ENCODE measurements at regions not wholly inside any gene's neighbourhood (a gene's known extent, or its start where the extent isn't known, plus 50 kb on each side); places are given as distances from the start of the nearest gene placed in this dataset.

GRCh38 chr14:51564986-51565604, 86.6 kb upstream of the FRMD6 start:
- Mint-ChIP-seq H3K27me3 (ENCODE audit: unreplicated experiment) (no peaks in the 10 kb centered on the region), H3K36me3 (ENCODE audit: low read depth, unreplicated experiment) (no peaks in the 10 kb centered on the region), H3K4me3 (ENCODE audit: unreplicated experiment) (no peak overlapping the region), H3K9me3 (ENCODE audit: unreplicated experiment) (no peaks in the 10 kb centered on the region), H3K4me1 (ENCODE audit: unreplicated experiment) (no peaks in the 10 kb centered on the region), H3K27ac (ENCODE audit: unreplicated experiment) (no peak overlapping the region)
- TF ChIP-seq, protein P1, sequence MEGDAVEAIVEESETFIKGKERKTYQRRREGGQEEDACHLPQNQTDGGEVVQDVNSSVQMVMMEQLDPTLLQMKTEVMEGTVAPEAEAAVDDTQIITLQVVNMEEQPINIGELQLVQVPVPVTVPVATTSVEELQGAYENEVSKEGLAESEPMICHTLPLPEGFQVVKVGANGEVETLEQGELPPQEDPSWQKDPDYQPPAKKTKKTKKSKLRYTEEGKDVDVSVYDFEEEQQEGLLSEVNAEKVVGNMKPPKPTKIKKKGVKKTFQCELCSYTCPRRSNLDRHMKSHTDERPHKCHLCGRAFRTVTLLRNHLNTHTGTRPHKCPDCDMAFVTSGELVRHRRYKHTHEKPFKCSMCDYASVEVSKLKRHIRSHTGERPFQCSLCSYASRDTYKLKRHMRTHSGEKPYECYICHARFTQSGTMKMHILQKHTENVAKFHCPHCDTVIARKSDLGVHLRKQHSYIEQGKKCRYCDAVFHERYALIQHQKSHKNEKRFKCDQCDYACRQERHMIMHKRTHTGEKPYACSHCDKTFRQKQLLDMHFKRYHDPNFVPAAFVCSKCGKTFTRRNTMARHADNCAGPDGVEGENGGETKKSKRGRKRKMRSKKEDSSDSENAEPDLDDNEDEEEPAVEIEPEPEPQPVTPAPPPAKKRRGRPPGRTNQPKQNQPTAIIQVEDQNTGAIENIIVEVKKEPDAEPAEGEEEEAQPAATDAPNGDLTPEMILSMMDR (IDR thresholded peaks at IDR 0.05; ENCODE audit: unreplicated experiment) = no peak
- DNase-seq (ENCODE audit: low spot score) = no peak

GRCh38 chr14:51566831-51567582, 84.7 kb upstream of the FRMD6 start:
- TF ChIP-seq, protein P1 (IDR thresholded peaks at IDR 0.05; ENCODE audit: unreplicated experiment) = no peak
- Mint-ChIP-seq H3K27me3 (ENCODE audit: unreplicated experiment) (no peaks in the 10 kb centered on the region), H3K4me3 (ENCODE audit: unreplicated experiment) (no peak overlapping the region), H3K4me1 (ENCODE audit: unreplicated experiment) (no peaks in the 10 kb centered on the region), H3K36me3 (ENCODE audit: low read depth, unreplicated experiment) (no peaks in the 10 kb centered on the region), H3K27ac (ENCODE audit: unreplicated experiment) (no peak overlapping the region), H3K9me3 (ENCODE audit: unreplicated experiment) (no peaks in the 10 kb centered on the region)
- no peak for DNase-seq (ENCODE audit: low spot score)

- TF ChIP-seq, protein P1 (IDR thresholded peaks at IDR 0.05; ENCODE audit: unreplicated experiment) = no peak
- H3K36me3 Mint-ChIP-seq (ENCODE audit: low read depth, unreplicated experiment) = no peaks in the 10 kb centered on the region
- no peak overlapping the region for H3K4me3 Mint-ChIP-seq (ENCODE audit: unreplicated experiment)
- H3K9me3 Mint-ChIP-seq (ENCODE audit: unreplicated experiment) = no peaks in the 10 kb centered on the region
- DNase-seq (ENCODE audit: low spot score) = no peak
- H3K27me3 Mint-ChIP-seq (ENCODE audit: unreplicated experiment) = no peaks in the 10 kb centered on the region
- H3K4me1 Mint-ChIP-seq (ENCODE audit: unreplicated experiment) = no peaks in the 10 kb centered on the region
- H3K27ac Mint-ChIP-seq (ENCODE audit: unreplicated experiment) = no peak overlapping the region
Measured at GRCh38 chr14:51568366-51568765, 83.3 kb upstream of the FRMD6 start.

DNA sequence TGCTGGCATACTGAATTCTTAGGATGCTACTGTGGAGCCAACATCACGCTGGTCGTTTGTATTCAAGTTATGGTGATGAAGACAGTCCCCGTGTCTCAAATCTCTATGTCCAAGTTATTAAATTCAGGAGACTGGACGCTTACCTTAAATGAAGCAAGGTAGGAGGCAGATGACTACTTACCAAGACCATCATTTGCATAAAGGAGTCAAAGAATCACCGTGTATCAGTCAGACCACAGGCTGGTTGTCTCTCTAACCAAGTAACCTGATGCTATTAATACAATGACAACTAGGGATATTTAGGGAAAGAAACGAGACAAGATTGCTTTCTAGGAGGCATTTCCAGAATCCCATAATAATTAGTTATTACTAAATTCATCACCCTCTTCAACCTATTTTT, 78.1 kb upstream of the FRMD6 start:
- TF ChIP-seq, protein P1 (IDR thresholded peaks at IDR 0.05; ENCODE audit: unreplicated experiment) = no peak
- H3K4me3 Mint-ChIP-seq (ENCODE audit: unreplicated experiment) = no peak overlapping the region
- no peaks in the 10 kb centered on the region for H3K9me3 Mint-ChIP-seq (ENCODE audit: unreplicated experiment)
- H3K4me1 Mint-ChIP-seq (ENCODE audit: unreplicated experiment) = peaks cover 11% of the 10 kb centered on the region
- H3K27me3 Mint-ChIP-seq (ENCODE audit: unreplicated experiment) = no peaks in the 10 kb centered on the region
- H3K36me3 Mint-ChIP-seq (ENCODE audit: low read depth, unreplicated experiment) = no peaks in the 10 kb centered on the region
- no peak for DNase-seq (ENCODE audit: low spot score)
- H3K27ac Mint-ChIP-seq (ENCODE audit: unreplicated experiment) = no peak overlapping the region

DNA sequence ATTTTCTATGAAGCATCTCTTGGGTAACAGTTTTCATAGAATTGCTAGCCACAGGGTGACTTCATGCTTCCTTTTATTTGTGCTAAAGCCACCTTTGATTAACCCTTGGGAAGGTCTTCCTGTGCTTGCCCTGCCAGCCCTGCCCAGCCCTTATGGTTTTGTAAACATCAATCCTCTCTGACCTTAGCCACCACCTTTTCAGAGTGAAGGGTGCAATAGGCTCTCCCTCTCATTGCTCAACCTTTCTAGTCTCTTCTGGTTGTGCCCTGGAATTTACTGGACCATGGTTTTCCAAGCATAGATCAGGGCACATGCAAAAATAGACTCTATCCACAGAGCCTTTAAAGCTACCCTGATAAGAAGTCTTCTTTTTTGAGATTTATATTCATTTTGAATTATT, 77.7 kb upstream of the FRMD6 start:
- Mint-ChIP-seq H3K9me3 (ENCODE audit: unreplicated experiment) (no peaks in the 10 kb centered on the region), H3K4me1 (ENCODE audit: unreplicated experiment) (peaks cover 11% of the 10 kb centered on the region), H3K27ac (ENCODE audit: unreplicated experiment) (no peak overlapping the region), H3K27me3 (ENCODE audit: unreplicated experiment) (no peaks in the 10 kb centered on the region), H3K36me3 (ENCODE audit: low read depth, unreplicated experiment) (no peaks in the 10 kb centered on the region), H3K4me3 (ENCODE audit: unreplicated experiment) (no peak overlapping the region)
- TF ChIP-seq, protein P1 (IDR thresholded peaks at IDR 0.05; ENCODE audit: unreplicated experiment) = no peak
- DNase-seq (ENCODE audit: low spot score) = no peak

Measured in endothelial cell (in vitro differentiated cells).